ENCODE measurements at regions not wholly inside any gene's neighbourhood (a gene's known extent, or its start where the extent isn't known, plus 50 kb on each side); places are given as distances from the start of the nearest gene placed in this dataset.

- DNase-seq (ENCODE audit: low spot score): no peak
- no peaks in the 10 kb centered on the region for H3K9me3 Mint-ChIP-seq (ENCODE audit: low read depth)
- H3K27ac Mint-ChIP-seq (ENCODE audit: unreplicated experiment): no peak overlapping the region
- H3K4me1 Mint-ChIP-seq (ENCODE audit: low read depth): no peaks in the 10 kb centered on the region
- no peak overlapping the region for H3K4me3 Mint-ChIP-seq (ENCODE audit: unreplicated experiment)
- peaks cover 9% of the 10 kb centered on the region for H3K27me3 Mint-ChIP-seq (ENCODE audit: low read depth)
- H3K36me3 Mint-ChIP-seq (ENCODE audit: low read depth): no peaks in the 10 kb centered on the region
- TF ChIP-seq CTCF (IDR thresholded peaks at IDR 0.05): no peak
Observed at GRCh38 chr10:120345186-120345585, 111.8 kb upstream of the PLPP4 start.

GRCh38 chr10:120347644-120348043, 109.4 kb upstream of the PLPP4 start:
- Mint-ChIP-seq H3K36me3 (ENCODE audit: low read depth) (no peaks in the 10 kb centered on the region), H3K9me3 (ENCODE audit: low read depth) (peaks cover 3% of the 10 kb centered on the region), H3K4me1 (ENCODE audit: low read depth) (no peaks in the 10 kb centered on the region), H3K27ac (ENCODE audit: unreplicated experiment) (no peak overlapping the region), H3K4me3 (ENCODE audit: unreplicated experiment) (no peak overlapping the region), H3K27me3 (ENCODE audit: low read depth) (peaks cover 9% of the 10 kb centered on the region)
- no peak for TF ChIP-seq CTCF (IDR thresholded peaks at IDR 0.05)
- no peak for DNase-seq (ENCODE audit: low spot score)

- no peaks in the 10 kb centered on the region for H3K36me3 Mint-ChIP-seq (ENCODE audit: low read depth)
- H3K27me3 Mint-ChIP-seq (ENCODE audit: low read depth): peaks cover 7% of the 10 kb centered on the region
- H3K4me1 Mint-ChIP-seq (ENCODE audit: low read depth): no peaks in the 10 kb centered on the region
- H3K9me3 Mint-ChIP-seq (ENCODE audit: low read depth): peaks cover 18% of the 10 kb centered on the region
- no peak overlapping the region for H3K4me3 Mint-ChIP-seq (ENCODE audit: unreplicated experiment)
- TF ChIP-seq CTCF (IDR thresholded peaks at IDR 0.05): no peak
- no peak for DNase-seq (ENCODE audit: low spot score)
- H3K27ac Mint-ChIP-seq (ENCODE audit: unreplicated experiment): no peak overlapping the region
Observed at GRCh38 chr10:120349069-120349468, 108.0 kb upstream of the PLPP4 start.

GRCh38 chr10:120355425-120355824, 101.6 kb upstream of the PLPP4 start:
- H3K27me3 Mint-ChIP-seq (ENCODE audit: low read depth): no peaks in the 10 kb centered on the region
- H3K27ac Mint-ChIP-seq (ENCODE audit: unreplicated experiment): no peak overlapping the region
- H3K9me3 Mint-ChIP-seq (ENCODE audit: low read depth): peaks cover 18% of the 10 kb centered on the region
- DNase-seq (ENCODE audit: low spot score): no peak
- no peak overlapping the region for H3K4me3 Mint-ChIP-seq (ENCODE audit: unreplicated experiment)
- no peaks in the 10 kb centered on the region for H3K36me3 Mint-ChIP-seq (ENCODE audit: low read depth)
- TF ChIP-seq CTCF (IDR thresholded peaks at IDR 0.05): no peak
- no peaks in the 10 kb centered on the region for H3K4me1 Mint-ChIP-seq (ENCODE audit: low read depth)

- DNase-seq (ENCODE audit: low spot score): no peak
- no peak overlapping the region for H3K4me3 Mint-ChIP-seq (ENCODE audit: unreplicated experiment)
- no peak overlapping the region for H3K27ac Mint-ChIP-seq (ENCODE audit: unreplicated experiment)
- TF ChIP-seq CTCF (IDR thresholded peaks at IDR 0.05): no peak
- H3K9me3 Mint-ChIP-seq (ENCODE audit: low read depth): no peaks in the 10 kb centered on the region
- no peaks in the 10 kb centered on the region for H3K27me3 Mint-ChIP-seq (ENCODE audit: low read depth)
- no peaks in the 10 kb centered on the region for H3K4me1 Mint-ChIP-seq (ENCODE audit: low read depth)
- no peaks in the 10 kb centered on the region for H3K36me3 Mint-ChIP-seq (ENCODE audit: low read depth)
Observed at GRCh38 chr10:120360571-120360970, 96.5 kb upstream of the PLPP4 start.

Measured in chondrocyte (in vitro differentiated cells).